ENCODE measurements at regions not wholly inside any gene's neighbourhood (a gene's known extent, or its start where the extent isn't known, plus 50 kb on each side); places are given as distances from the start of the nearest gene placed in this dataset.

GRCh38 chr4:169848018-169848417, 90.3 kb upstream of the HPF1 start:
- Histone ChIP-seq H3K9me2 (replicated peaks; ENCODE audit: insufficient read depth) (no peaks in the 10 kb centered on the region), H3K27me3 (no peaks in the 10 kb centered on the region), H3K79me2 (no peaks in the 10 kb centered on the region), H3K9me3 (ENCODE audit: low read depth) (no peaks in the 10 kb centered on the region), H3K4me3 (no peak overlapping the region), H3K27ac (no peak overlapping the region), H2AFZ (no peak overlapping the region), H4K20me1 (ENCODE audit: insufficient read depth, poor library complexity, severe bottlenecking) (no peaks in the 10 kb centered on the region), H3K4me2 (no peak overlapping the region), H3K36me3 (replicated peaks; ENCODE audit: insufficient read depth, low read depth) (no peaks in the 10 kb centered on the region), H3K4me1 (ENCODE audit: insufficient read depth) (peaks cover 4% of the 10 kb centered on the region)
- DNase-seq (ENCODE audit: low spot score) = no peak
- WGBS (ENCODE audit: low lambda C conversion rate, missing lambda C conversion rate) = 62% methylated on average over 5 of the region's 5 CpGs
- TF ChIP-seq EZH2 (IDR thresholded peaks at IDR 0.05; ENCODE audit: borderline replicate concordance) (no peak), CTCF (IDR thresholded peaks at IDR 0.05; ENCODE audit: poor library complexity) (no peak), EZH2phosphoT487 (IDR thresholded peaks at IDR 0.05; ENCODE audit: low read depth, severe bottlenecking, unreplicated experiment) (no peak)

GRCh38 chr4:169847171-169847570, 89.4 kb upstream of the HPF1 start:
- Histone ChIP-seq H3K36me3 (replicated peaks; ENCODE audit: insufficient read depth, low read depth) (no peaks in the 10 kb centered on the region), H3K4me3 (no peak overlapping the region), H3K4me2 (no peak overlapping the region), H3K27ac (no peak overlapping the region), H3K27me3 (no peaks in the 10 kb centered on the region), H3K9me2 (replicated peaks; ENCODE audit: insufficient read depth) (no peaks in the 10 kb centered on the region), H3K79me2 (no peaks in the 10 kb centered on the region), H4K20me1 (ENCODE audit: insufficient read depth, poor library complexity, severe bottlenecking) (no peaks in the 10 kb centered on the region), H3K4me1 (ENCODE audit: insufficient read depth) (peaks cover 4% of the 10 kb centered on the region), H3K9me3 (ENCODE audit: low read depth) (no peaks in the 10 kb centered on the region), H2AFZ (no peak overlapping the region)
- DNase-seq (ENCODE audit: low spot score) = no peak
- WGBS (ENCODE audit: low lambda C conversion rate, missing lambda C conversion rate) = 88% methylated on average over 3 of the region's 3 CpGs
- TF ChIP-seq EZH2 (IDR thresholded peaks at IDR 0.05; ENCODE audit: borderline replicate concordance) = no peak
- no peak for TF ChIP-seq CTCF (IDR thresholded peaks at IDR 0.05; ENCODE audit: poor library complexity)
- no peak for TF ChIP-seq EZH2phosphoT487 (IDR thresholded peaks at IDR 0.05; ENCODE audit: low read depth, severe bottlenecking, unreplicated experiment)

GRCh38 chr4:169846396-169846795, 88.7 kb upstream of the HPF1 start:
- Histone ChIP-seq H3K27me3 (no peaks in the 10 kb centered on the region), H4K20me1 (ENCODE audit: insufficient read depth, poor library complexity, severe bottlenecking) (no peaks in the 10 kb centered on the region), H3K9me3 (ENCODE audit: low read depth) (no peaks in the 10 kb centered on the region), H3K4me3 (no peak overlapping the region), H3K4me2 (no peak overlapping the region), H3K27ac (no peak overlapping the region), H3K4me1 (ENCODE audit: insufficient read depth) (peaks cover 4% of the 10 kb centered on the region), H3K9me2 (replicated peaks; ENCODE audit: insufficient read depth) (no peaks in the 10 kb centered on the region), H3K36me3 (replicated peaks; ENCODE audit: insufficient read depth, low read depth) (no peaks in the 10 kb centered on the region), H3K79me2 (no peaks in the 10 kb centered on the region), H2AFZ (no peak overlapping the region)
- TF ChIP-seq EZH2phosphoT487 (IDR thresholded peaks at IDR 0.05; ENCODE audit: low read depth, severe bottlenecking, unreplicated experiment) (no peak), EZH2 (IDR thresholded peaks at IDR 0.05; ENCODE audit: borderline replicate concordance) (no peak), CTCF (IDR thresholded peaks at IDR 0.05; ENCODE audit: poor library complexity) (no peak)
- 78% methylated on average over 2 of the region's 2 CpGs for WGBS (ENCODE audit: low lambda C conversion rate, missing lambda C conversion rate)
- no peak for DNase-seq (ENCODE audit: low spot score)

GRCh38 chr4:169841776-169842175, 84.0 kb upstream of the HPF1 start:
- Histone ChIP-seq H2AFZ (no peak overlapping the region), H4K20me1 (ENCODE audit: insufficient read depth, poor library complexity, severe bottlenecking) (no peaks in the 10 kb centered on the region), H3K27me3 (no peaks in the 10 kb centered on the region), H3K9me3 (ENCODE audit: low read depth) (no peaks in the 10 kb centered on the region), H3K36me3 (replicated peaks; ENCODE audit: insufficient read depth, low read depth) (no peaks in the 10 kb centered on the region), H3K4me3 (no peak overlapping the region), H3K79me2 (no peaks in the 10 kb centered on the region), H3K4me1 (ENCODE audit: insufficient read depth) (no peaks in the 10 kb centered on the region), H3K27ac (no peak overlapping the region), H3K9me2 (replicated peaks; ENCODE audit: insufficient read depth) (no peaks in the 10 kb centered on the region), H3K4me2 (no peak overlapping the region)
- 86% methylated on average over 3 of the region's 3 CpGs for WGBS (ENCODE audit: low lambda C conversion rate, missing lambda C conversion rate)
- TF ChIP-seq CTCF (IDR thresholded peaks at IDR 0.05; ENCODE audit: poor library complexity) (no peak), EZH2 (IDR thresholded peaks at IDR 0.05; ENCODE audit: borderline replicate concordance) (no peak), EZH2phosphoT487 (IDR thresholded peaks at IDR 0.05; ENCODE audit: low read depth, severe bottlenecking, unreplicated experiment) (no peak)
- DNase-seq (ENCODE audit: low spot score) = no peak
